PC-9 (cell line): ENCODE measurements at regions not wholly inside any gene's neighbourhood (a gene's known extent, or its start where the extent isn't known, plus 50 kb on each side); places are given as distances from the start of the nearest gene placed in this dataset.

Experiments used
- CTCF ChIP-seq: fragments of 200-600 bp; sonication (generic); conservative IDR thresholded peaks from 2 replicates; pipeline ENCODE4 v1.6.1; 2017; ENCODE audit warnings: mixed run types, antibody characterized with exemption, mild to moderate bottlenecking, moderate library complexity
- EZH2 ChIP-seq: fragments of 200-600 bp; sonication (generic); IDR thresholded peaks from 2 replicates; pipeline ENCODE4 v1.8.0; 2017; ENCODE audit warnings: antibody characterized with exemption, low read depth

GRCh38 chr14:39847194-39847593, 415.0 kb upstream of the FBXO33 start:
- TF ChIP-seq EZH2 (no peak), CTCF (no peak)
